NCI-H2029 (cell line): ENCODE measurements at regions not wholly inside any gene's neighbourhood (a gene's known extent, or its start where the extent isn't known, plus 50 kb on each side); places are given as distances from the start of the nearest gene placed in this dataset.
A peak's percentile ranks its signal among the peaks of the same experiment; 100 is the strongest.

ENCODE experiments used
- DNase-seq: peaks from one replicate; lab custom pipeline; 2025; lab: John Stamatoyannopoulos, UW

DNA sequence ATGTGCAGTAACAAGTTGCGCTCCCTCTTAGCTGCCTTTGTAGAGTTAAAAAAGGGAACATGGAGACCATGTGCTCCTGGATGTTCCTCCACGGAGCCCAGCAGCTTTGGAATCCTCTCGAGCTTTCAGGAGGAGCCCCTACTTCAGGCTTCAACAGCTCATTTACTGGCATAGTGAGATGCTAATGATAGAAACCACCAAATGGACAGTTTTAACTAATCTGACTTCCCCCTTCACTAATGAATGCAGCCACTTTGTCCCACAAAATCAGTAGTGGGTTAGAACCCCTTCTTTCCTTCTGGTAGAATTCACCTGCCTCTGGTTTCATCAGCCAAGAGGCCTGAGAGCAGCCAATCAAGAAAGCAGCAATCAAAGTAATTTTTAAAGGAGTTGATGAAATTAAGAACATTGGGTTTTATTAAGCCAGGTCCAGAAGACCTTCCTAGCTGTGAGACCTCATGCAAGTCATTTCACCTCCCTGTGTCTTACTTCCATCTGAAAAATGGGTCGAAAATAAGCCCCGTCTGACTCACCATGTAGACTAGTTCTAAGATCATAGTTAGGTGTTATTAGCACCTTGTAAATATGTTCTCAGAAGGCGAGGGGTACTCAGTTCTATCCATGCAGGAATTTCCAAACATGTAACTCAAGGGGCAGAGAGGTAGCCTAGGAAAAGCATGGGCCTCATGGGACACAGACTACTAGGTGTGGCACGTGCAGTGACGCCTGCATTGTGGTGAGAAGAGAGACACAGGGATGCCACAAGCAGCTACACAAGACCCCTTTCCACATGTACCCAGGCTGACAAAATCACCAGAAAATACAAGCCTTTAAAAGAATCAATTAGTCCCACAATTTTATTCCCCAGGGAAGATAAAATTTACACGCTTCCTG is 179.7 kb upstream of the LPP start:
- no peak for DNase-seq

- no peak for DNase-seq
Measured at GRCh38 chr3:187974871-187975271, 179.1 kb upstream of the LPP start.

GRCh38 chr3:187975561-187976364 is 178.2 kb upstream of the LPP start:
- no peak for DNase-seq

DNA sequence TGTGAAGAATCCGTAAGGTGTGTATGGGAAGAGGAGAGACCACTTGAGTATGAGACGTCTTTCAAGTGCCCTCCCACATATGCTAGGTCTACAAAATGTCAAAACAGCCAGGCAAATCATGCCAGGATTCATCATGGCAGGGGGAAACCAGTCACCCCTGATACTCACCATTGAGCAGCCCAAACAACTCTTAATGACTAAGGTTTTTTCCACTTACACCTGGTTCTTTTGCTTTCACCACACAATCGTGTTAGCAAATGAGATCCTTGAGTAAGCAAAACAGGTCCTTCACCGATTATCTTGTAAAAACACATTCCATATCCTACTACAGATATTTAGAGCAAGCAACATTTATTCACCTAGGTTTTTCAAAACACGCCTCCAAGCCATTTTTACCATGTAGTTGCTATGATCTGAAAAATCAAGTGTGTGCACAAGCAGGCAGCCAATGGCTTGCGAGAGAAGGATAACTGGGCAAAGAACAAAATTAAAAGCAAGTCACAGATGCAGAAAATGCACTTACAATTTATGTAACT is 177.5 kb upstream of the LPP start:
- DNase-seq = no peak

DNA sequence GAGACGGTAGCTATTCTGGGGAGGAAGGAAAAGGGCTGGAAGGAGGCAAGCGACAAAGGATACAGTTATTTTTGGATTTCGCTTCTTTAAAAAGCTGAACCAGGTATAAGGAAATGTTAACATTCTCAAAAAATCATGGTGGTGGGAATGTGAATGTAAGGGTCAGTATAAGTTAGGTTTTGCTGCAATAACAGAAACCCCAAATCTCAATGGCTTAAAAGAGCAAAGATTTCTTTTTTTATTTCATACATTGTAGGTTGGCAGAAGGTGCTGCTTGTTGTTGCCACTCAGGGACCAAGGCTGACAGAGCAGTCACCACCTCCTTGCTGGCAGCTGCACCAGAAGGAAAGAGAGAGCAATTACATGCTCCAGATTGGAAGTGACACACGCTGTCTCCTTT is 176.3 kb upstream of the LPP start:
- DNase-seq = no peak

DNA sequence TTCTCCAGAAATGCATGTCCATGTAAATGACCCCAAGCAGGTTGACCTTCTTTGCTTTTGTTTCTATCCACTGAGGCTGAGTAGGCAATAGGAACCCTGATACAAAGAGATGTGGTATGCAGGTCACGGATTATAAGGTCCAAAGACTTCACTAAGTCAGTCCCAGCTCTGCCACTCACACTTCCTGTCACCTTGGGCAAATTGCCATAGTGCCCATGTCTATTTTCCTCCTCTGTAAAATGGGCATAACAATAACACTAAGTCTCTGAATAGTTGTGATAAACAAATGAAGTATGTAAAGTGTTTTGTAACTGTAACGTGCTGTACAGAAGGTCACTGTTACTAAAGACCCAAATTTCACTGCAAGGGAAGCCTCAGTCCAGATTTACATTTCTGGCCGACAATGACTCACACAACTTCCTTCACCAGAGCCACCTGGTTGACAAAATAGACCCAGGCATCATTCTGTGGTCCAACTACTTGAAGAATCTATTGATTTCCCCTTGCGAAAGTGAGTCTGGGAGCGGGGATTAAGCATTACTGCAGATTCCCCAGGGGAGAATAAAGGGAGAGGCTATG is 175.4 kb upstream of the LPP start:
- DNase-seq = no peak

DNA sequence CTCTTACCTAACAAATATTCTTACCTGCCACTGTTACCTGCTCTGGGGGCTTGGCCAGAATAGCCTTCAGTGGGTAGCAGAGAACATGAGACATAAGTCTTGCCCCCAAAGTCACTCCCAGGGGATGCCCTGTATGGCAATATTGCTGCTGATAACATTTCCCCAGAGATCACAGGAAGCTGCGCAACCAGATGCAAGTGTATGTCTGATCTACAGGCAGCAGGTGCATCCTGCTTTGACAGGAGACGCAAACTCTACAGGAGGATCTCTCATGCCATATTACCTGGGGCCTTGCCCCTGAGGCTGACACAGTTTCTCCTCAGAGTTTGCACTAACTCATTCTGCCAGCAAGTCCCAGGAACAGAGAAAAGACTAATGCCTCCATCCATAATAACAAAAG is 174.4 kb upstream of the LPP start:
- DNase-seq = no peak

DNA sequence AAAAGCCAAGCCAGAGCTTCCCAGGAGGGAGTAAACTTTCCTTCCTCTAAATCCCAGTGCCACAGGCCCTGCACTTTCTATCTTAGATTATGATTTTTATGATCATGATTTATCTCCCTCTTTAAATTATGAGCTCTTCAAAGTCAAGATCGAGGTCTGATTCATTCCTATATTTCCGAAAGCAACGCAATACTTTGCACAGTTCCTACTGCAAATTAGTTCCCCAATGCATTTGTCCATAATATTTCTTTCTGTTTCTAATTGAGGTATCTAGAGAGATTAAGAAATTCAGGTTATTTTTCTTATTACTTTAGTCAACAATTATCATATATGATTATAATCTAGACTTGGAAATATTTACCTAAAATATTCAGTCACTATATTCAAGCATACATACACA is 173.1 kb upstream of the LPP start:
- no peak for DNase-seq

- DNase-seq = no peak
Measured at GRCh38 chr3:187982142-187982541, 171.8 kb upstream of the LPP start.

- no peak for DNase-seq
Measured at GRCh38 chr3:187983484-187984124, 170.4 kb upstream of the LPP start.

GRCh38 chr3:187985647-187986046 is 168.3 kb upstream of the LPP start:
- DNase-seq = no peak

GRCh38 chr3:187986514-187986934 is 167.4 kb upstream of the LPP start:
- DNase-seq = no peak

- no peak for DNase-seq
Measured at GRCh38 chr3:187987187-187987586, 166.8 kb upstream of the LPP start.

DNA sequence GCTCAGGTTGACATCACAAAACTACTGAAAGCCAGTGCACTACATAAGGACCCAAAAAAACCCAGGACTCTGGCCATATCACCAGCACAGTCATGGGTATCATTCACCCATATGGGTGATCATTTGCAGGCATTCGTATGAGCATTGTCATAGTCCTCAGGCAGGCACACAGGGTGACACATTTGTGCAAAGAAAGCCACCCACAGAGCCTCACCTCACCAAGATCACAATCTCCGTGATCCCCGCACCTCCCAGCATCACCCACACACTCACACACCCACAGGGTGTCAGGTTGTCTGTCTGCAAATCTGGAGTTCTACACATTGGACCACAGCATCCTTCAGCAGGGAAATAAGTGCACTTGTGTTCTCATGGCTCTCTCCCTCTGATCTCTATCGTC is 166.0 kb upstream of the LPP start:
- no peak for DNase-seq

GRCh38 chr3:187989575-187990153 is 164.3 kb upstream of the LPP start:
- DNase-seq = peak; percentile 89

- DNase-seq = no peak
Measured at GRCh38 chr3:187992609-187993008, 161.3 kb upstream of the LPP start.

DNA sequence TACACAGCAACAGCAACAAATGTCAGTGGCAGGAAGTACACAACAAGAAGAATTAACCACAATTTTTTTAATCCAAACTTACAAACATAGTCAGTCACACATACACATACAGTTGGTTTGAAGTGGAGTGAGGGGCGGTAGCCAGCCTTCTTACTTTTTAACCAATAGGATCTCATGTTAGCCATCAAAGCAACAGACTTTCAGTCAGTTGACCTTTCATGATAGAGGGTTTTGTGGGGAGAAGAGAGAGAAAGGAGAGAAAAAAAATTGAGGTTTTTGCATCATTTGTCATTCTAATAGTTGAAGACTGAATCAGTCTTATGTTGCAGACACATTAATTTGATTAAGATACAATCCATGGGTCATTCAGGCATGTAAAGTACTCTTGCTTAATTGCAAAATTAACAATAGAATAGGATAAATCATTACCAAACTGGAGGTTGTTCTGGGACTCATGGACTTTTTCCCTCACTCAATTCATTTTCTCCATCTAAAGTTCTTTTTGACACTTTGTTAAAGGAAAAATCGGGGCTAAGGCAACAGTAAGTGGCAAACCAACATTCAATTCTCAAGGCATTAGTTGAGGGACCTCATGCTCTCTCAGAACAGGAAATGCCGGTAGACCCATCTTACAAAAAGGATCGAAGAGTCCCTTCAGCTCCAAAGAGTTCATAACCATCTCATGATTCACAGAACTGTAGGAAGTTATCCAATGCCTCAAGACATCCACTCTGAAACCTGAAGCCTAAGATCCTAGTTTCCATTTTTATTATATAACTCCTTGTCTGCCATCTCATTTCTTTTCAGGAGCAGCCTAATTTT is 159.5 kb upstream of the LPP start:
- no peak for DNase-seq

DNA sequence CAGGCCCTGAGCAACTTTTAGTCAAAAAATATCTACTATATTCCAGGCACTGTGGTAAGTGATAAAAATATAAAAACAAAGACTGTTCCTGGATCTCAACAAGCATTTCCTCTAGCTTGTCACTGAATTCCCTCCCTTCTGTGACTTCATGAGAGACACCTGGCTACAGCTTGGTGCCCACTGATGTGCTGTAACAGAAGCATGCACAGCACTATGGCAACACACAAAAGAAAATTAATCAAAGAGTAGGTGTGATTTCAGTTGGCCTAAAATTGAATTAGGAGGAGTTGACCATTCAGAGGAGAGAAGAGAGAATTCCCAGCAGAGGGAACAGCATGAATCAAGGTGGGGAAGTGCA is 158.9 kb upstream of the LPP start:
- no peak for DNase-seq

GRCh38 chr3:187995667-187996066 is 158.3 kb upstream of the LPP start:
- DNase-seq = no peak

- DNase-seq = no peak
Measured at GRCh38 chr3:187996609-187997008, 157.3 kb upstream of the LPP start.

DNA sequence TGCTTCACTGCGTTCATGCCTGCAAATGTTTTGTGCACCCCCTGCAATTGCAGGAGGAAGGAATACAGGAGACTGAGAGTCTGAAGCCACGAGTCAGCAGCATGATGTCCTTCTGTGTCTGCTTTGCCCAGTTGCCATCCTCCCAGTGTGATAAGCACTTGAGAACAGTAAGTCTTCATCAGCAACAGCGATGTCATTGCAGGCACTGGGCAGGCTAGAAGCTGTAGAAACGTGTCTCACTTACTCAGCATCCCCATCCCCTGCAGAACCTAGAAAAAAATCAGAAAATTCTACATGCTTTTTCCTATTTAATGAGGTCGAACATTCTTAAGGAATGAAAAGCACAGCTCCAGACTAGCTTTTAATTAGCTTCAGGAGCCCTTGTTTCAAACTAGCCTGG is 156.5 kb upstream of the LPP start:
- DNase-seq = no peak
